Stomach smooth muscle (tissue), 2 donors: ENCODE measurements at regions not wholly inside any gene's neighbourhood (a gene's known extent, or its start where the extent isn't known, plus 50 kb on each side); places are given as distances from the start of the nearest gene placed in this dataset.

Experiments
- H3K27ac ChIP-seq: one replicate; pipeline ENCODE4 v1.7.0; 2013; ENCODE audit warnings: mild to moderate bottlenecking, low read length, inconsistent platforms
- H3K27me3 ChIP-seq, 2 donors: one replicate each; pipeline ENCODE4 v1.7.0; 2013; ENCODE audit warnings: low read length in 2 of 2; ENCODE audit not compliant: insufficient read depth in 2 of 2, control insufficient read depth in 1 of 2
- H3K36me3 ChIP-seq, 2 donors: one replicate each; pipeline ENCODE4 v1.7.0; 2013; ENCODE audit warnings: low read length in 2 of 2; ENCODE audit not compliant: control insufficient read depth in 2 of 2, insufficient read depth in 2 of 2
- H3K4me1 ChIP-seq: one replicate; pipeline ENCODE4 v1.7.0; 2013; ENCODE audit warnings: low read length; ENCODE audit not compliant: control insufficient read depth, insufficient read depth
- H3K4me3 ChIP-seq, 2 donors: one replicate each; pipeline ENCODE4 v1.7.0; 2013; ENCODE audit warnings: low read length in 2 of 2
- H3K9ac ChIP-seq, 2 donors: one replicate each; pipeline ENCODE4 v1.7.0; 2013; ENCODE audit warnings: low read length in 2 of 2, mild to moderate bottlenecking in 1 of 2
- H3K9me3 ChIP-seq, 2 donors: one replicate each; pipeline ENCODE4 v1.7.0; 2013; ENCODE audit warnings: low read length in 2 of 2; ENCODE audit not compliant: control insufficient read depth in 2 of 2
- donor health status: healthy.
- donor health status: Pancreatic carcinoma.

GRCh38 chr13:70708775-70709174, 600.5 kb upstream of the KLHL1 start:
- no peaks in the 10 kb centered on the region for H3K4me1 ChIP-seq
- H3K9me3 ChIP-seq: no peaks in the 10 kb centered on the region
- no peak overlapping the region for H3K4me3 ChIP-seq
- H3K27ac ChIP-seq: no peak overlapping the region
- no peaks in the 10 kb centered on the region for H3K36me3 ChIP-seq
- H3K27me3 ChIP-seq: no peaks in the 10 kb centered on the region
- no peak overlapping the region for H3K9ac ChIP-seq

GRCh38 chr13:70703755-70704154, 595.5 kb upstream of the KLHL1 start:
- Histone ChIP-seq H3K36me3 (no peaks in the 10 kb centered on the region), H3K27me3 (no peaks in the 10 kb centered on the region), H3K4me1 (no peaks in the 10 kb centered on the region), H3K9me3 (no peaks in the 10 kb centered on the region), H3K4me3 (no peak overlapping the region), H3K9ac (no peak overlapping the region), H3K27ac (no peak overlapping the region)

DNA sequence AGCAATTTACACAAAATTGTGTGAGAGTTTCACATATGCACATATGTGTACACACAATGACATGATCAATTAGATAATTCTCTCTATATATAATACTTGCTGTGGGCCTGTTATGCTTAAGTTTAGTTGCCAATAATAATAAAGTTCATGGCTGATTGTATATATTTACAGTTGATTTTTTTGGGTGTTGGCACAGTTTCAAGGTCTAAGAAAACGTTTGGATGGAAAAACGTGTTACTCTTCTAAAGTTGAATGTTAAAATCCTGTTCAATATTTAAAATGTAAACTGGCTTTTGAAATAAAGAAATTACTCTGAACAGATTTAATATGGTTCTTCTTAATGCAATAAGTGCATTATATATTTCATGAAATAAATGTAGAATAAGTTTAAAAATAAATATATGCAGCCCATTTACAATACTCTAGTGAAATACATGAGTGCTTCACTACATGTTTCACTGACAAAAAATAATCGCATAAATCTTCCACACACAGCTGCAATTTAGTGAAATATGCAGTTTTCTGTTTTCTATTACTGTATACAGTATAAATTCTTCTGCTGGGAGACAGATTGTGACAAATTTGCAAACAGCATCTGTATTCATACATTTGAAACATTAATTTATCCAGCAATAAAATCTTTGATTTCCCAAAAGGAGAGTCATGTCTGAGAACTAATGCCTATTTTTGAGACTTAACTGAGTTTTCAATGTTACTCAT, 586.9 kb upstream of the KLHL1 start:
- H3K36me3 ChIP-seq: no peaks in the 10 kb centered on the region
- no peaks in the 10 kb centered on the region for H3K4me1 ChIP-seq
- no peaks in the 10 kb centered on the region for H3K9me3 ChIP-seq

DNA sequence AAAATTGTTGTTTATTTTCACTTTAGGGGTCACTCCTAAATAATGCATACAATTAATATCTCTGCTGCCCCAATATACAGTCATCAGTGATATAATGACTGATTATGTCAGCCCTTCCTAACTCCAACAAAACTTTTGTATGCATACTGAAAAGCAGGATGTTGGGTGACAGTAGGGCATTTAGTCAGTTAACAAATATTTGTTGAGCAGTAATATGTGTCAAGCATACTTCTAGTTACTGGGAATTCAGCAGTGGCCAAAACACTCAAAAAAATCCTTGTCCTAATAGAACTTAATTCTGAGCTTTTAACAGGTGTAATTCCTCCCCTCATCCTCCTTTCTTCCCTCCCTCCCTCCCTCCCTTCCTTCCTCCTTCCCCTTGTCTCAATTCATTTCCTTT, 560.7 kb upstream of the KLHL1 start:
- Histone ChIP-seq H3K9me3 (no peaks in the 10 kb centered on the region), H3K27ac (no peak overlapping the region), H3K9ac (no peak overlapping the region), H3K27me3 (no peaks in the 10 kb centered on the region), H3K36me3 (no peaks in the 10 kb centered on the region), H3K4me1 (no peaks in the 10 kb centered on the region), H3K4me3 (no peak overlapping the region)

More for the DNA sequence above, 586.9 kb upstream of the KLHL1 start:
- Histone ChIP-seq H3K27me3 (no peaks in the 10 kb centered on the region), H3K27ac (no peak overlapping the region), H3K4me3 (no peak overlapping the region), H3K9ac (no peak overlapping the region)

DNA sequence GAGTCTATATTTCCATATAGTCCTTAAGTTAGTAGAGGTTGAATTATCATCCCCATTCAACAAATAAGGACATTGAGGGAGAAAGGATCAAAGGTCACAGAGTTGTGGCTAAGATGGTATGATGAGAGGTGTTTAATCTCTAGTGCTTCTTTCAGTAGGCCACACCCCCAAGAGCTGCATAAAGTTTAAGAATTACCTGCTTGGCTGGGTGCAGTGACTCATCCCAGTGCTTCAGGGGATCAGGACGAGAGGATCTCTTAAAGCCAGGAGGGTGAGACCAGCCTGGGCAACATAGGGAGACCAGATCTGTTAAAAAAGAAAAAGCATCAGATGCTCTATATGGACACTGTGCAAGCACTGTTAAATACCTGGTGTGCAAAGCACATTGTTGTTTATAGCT, 560.0 kb upstream of the KLHL1 start:
- Histone ChIP-seq H3K9me3 (no peaks in the 10 kb centered on the region), H3K27me3 (no peaks in the 10 kb centered on the region), H3K4me1 (no peaks in the 10 kb centered on the region), H3K27ac (no peak overlapping the region), H3K9ac (no peak overlapping the region), H3K4me3 (no peak overlapping the region), H3K36me3 (no peaks in the 10 kb centered on the region)

- Histone ChIP-seq H3K27ac (no peak overlapping the region), H3K27me3 (no peaks in the 10 kb centered on the region), H3K36me3 (no peaks in the 10 kb centered on the region), H3K4me3 (no peak overlapping the region), H3K9ac (no peak overlapping the region), H3K4me1 (no peaks in the 10 kb centered on the region), H3K9me3 (no peaks in the 10 kb centered on the region)
Measured at GRCh38 chr13:70666883-70667556, 558.8 kb upstream of the KLHL1 start.

DNA sequence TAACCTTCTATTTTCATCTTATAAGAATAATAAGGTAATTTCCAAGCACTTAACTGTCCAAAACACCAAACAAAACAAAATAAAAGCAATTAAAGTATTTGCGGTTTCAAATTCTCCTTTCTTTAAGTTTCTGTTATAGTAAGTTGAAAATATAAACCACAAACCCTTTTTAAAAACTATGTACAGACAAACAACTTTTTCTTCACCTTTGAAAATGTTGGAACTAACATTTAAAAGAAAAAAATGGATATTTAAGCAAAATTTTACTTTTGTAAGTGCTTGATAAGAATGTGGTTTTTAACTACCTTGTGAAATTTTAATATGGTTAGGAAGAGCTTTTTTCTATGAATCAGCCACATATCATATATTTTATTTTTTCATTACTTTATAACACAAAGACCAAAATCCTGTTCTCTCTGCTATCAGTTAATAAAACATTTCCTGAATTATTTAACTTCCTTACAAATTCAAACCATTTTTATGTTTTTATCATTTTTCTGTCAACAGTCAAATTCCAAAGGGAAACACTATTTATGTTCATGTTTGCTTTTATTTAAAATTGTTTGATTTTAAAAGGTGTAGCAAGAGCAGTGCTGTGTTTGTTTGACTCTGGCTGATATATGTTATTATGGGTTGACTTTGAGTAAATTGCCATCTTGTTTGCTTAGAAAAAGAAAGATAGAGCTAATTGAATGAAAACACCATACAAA, 554.1 kb upstream of the KLHL1 start:
- no peak overlapping the region for H3K27ac ChIP-seq
- no peaks in the 10 kb centered on the region for H3K9me3 ChIP-seq
- H3K4me3 ChIP-seq: no peak overlapping the region
- H3K9ac ChIP-seq: no peak overlapping the region
- no peaks in the 10 kb centered on the region for H3K27me3 ChIP-seq
- no peaks in the 10 kb centered on the region for H3K36me3 ChIP-seq
- no peaks in the 10 kb centered on the region for H3K4me1 ChIP-seq

DNA sequence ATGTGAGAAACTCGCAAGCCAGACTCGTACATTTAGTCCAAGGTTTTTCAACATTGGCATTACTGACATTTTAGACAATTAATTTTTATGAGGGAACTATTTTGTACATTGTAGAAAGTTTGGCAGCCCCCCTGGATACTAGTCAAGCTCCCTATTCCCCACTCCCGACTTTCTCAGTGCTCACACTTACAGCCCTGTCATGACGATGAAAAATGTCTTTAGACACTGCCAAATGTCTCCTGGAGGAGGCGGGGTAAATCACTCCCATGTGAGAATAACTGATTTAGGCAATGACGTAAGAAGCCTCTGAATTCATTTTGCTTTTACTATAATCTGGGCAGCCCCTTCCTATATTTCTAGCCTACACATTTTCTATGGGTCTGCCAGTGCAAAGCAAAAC, 535.8 kb upstream of the KLHL1 start:
- no peaks in the 10 kb centered on the region for H3K36me3 ChIP-seq
- H3K9ac ChIP-seq: no peak overlapping the region
- H3K9me3 ChIP-seq: no peaks in the 10 kb centered on the region
- H3K4me1 ChIP-seq: no peaks in the 10 kb centered on the region
- no peak overlapping the region for H3K4me3 ChIP-seq
- H3K27me3 ChIP-seq: no peaks in the 10 kb centered on the region
- H3K27ac ChIP-seq: no peak overlapping the region

DNA sequence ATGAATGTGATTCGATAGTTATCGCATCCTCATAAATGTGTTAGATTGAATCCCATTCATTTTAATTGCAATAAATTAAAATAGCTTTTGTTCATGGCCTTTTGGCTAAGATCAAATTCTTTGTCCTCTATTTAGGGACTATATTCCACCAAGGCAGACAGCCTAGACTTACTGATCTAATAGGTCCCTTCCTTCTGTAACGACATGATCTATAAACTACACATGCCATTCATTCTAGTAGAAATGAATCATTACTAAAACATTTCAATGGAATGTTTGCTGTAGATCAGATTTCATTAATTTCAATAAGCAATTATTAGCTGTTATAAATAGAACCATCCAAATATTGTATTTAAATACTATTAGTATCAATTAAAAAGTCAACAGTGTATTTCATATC, 526.6 kb upstream of the KLHL1 start:
- Histone ChIP-seq H3K4me3 (no peak overlapping the region), H3K36me3 (no peaks in the 10 kb centered on the region), H3K27ac (no peak overlapping the region)

DNA sequence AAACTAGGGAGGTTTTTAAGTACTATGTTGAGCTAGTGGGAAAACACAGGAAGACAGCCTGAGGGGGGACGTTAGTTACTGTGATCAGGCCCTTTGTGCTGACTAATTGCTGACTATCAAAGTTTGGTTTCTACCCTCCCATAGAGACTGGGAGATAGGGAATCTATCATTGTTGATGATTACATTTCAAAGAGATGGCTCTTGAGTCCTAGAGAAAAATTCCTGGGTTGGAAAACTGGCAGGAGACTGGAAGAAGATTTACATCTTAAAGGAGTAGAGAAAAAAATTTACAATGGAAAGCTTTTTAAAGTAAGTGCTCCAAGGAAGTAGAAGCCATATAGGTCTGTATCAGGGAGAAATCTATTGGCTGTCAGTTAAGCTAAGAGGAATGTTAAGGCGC, 522.0 kb upstream of the KLHL1 start:
- Histone ChIP-seq H3K36me3 (no peaks in the 10 kb centered on the region), H3K9me3 (no peaks in the 10 kb centered on the region), H3K4me1 (no peaks in the 10 kb centered on the region), H3K9ac (no peak overlapping the region), H3K4me3 (no peak overlapping the region), H3K27ac (no peak overlapping the region), H3K27me3 (no peaks in the 10 kb centered on the region)

More for the DNA sequence above, 526.6 kb upstream of the KLHL1 start:
- H3K27me3 ChIP-seq: no peaks in the 10 kb centered on the region
- no peaks in the 10 kb centered on the region for H3K4me1 ChIP-seq
- no peak overlapping the region for H3K9ac ChIP-seq
- H3K9me3 ChIP-seq: no peaks in the 10 kb centered on the region

DNA sequence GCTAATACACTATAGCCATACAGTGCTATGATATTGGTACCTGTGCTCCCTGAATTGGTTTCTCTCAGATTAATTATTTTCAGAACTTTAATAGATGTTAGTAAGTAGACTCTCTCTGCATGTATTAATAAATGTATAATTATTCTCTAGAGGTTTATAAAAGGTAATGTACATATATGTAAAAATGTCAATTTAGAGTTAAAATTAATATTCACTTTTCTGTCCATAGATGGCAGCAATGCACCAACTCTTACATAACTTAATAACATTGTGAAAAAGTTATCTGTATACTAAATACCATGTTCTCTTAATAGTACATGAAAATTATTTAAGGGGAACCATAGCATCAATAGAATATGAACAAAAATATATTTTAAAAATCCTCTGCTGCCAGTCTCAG, 515.0 kb upstream of the KLHL1 start:
- no peak overlapping the region for H3K9ac ChIP-seq
- no peak overlapping the region for H3K27ac ChIP-seq
- H3K9me3 ChIP-seq: no peaks in the 10 kb centered on the region
- no peaks in the 10 kb centered on the region for H3K27me3 ChIP-seq
- no peaks in the 10 kb centered on the region for H3K36me3 ChIP-seq
- H3K4me1 ChIP-seq: no peaks in the 10 kb centered on the region
- no peak overlapping the region for H3K4me3 ChIP-seq
